HG02623 (cell line): ENCODE measurements at regions not wholly inside any gene's neighbourhood (a gene's known extent, or its start where the extent isn't known, plus 50 kb on each side); places are given as distances from the start of the nearest gene placed in this dataset.
"Not testable (repeated sequence)": the region's sequence is repeated elsewhere in the genome, so short reads cannot be mapped to it uniquely, and the experiment has no call there.

Experiments
- ATAC-seq: cut with Tn5 transposase; IDR thresholded peaks from one replicate; pipeline ENCODE4 v1.9.1; 2021; ENCODE audit warnings: moderate library complexity; ENCODE audit not compliant: unreplicated experiment

DNA sequence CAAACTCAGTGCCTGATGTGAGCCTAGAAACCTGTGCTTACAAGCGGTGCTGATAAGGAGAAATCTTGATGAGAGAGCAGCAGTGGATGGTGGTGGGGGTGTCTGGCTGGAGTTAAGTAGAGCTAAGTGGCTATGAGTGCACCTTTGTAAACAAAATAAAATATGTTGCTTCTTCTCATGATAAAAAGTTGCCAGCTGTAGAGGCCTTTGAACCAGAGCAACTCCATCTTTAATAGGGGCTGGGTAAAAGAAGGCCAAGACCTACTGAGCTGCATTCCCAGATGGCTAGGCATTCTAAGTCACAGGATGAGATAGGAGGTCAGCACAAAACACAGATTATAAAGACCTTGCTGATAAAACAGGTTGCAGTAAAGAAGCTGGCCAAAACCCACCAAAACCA, 107.6 kb upstream of the FAM3C start:
- ATAC-seq = no peak

DNA sequence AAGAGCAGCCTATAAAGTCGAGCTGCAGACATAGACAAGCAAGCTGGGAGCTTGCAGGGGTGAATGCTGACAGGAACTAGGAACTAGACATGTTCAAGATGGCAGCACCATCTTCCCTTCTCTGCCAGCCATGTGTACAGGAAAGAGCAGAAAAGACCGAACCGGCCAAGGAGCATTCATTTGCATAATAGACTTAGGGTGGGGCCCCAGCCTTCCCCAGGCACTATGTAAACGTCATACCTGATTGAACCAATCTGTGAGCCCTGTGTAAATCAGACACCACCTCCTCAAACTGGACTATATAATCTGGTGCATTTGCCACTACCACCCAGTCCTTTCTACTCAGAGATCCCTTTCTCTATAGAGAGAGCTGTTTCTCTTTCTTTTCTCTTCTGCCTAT, 106.9 kb upstream of the FAM3C start:
- ATAC-seq = no peak

DNA sequence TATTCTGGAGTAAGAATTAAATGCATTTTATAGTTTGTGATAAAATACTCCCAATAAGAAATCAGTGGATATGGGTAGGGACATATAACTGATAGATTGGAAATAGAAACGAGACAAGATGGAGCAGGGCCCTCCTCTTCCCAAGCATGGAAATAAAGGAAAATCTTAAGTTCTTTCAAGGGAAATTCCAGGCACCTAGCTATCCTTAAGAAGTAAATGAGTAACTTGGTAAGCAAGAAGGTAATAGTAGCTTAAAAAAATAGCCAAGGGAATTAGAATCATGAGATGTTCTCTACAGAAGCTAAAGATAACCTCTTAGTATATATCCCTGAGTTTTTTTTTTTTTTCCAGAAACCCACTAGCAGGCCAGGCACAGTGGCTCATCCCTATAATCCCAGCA, 105.5 kb upstream of the FAM3C start:
- no peak for ATAC-seq

DNA sequence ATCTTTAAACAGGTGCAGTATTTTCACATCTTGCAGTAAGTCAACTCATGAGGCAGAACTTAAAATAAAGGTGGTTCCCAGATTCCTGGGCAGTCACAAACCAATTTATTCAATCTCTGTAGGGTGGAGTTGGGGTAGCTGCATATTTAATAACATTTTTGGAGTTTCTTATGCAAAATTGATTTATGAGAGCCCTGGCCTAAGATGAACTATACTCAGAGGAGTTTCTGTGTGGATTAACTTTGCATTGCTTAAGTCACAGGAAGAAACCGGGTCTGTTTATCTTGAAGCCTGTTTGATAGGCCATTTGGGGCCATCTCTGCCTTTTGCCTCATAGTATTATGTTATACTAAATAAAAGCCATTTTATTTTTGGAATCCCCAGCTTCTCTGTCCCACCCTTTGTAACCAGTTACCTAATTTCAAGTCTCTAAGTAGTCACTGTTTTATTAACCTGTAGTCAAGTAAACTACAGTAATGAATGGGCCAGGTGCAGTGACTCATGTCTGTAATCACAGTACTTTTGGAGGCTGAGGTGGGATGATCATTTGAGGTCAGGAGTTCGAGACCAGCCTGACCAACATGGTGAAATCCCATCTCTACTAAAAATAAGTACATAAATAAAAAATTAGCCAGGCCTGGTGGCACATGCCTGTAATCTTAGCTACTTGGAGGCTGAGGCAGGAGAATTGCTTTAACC, 104.4 kb upstream of the FAM3C start:
- ATAC-seq = no peak

DNA sequence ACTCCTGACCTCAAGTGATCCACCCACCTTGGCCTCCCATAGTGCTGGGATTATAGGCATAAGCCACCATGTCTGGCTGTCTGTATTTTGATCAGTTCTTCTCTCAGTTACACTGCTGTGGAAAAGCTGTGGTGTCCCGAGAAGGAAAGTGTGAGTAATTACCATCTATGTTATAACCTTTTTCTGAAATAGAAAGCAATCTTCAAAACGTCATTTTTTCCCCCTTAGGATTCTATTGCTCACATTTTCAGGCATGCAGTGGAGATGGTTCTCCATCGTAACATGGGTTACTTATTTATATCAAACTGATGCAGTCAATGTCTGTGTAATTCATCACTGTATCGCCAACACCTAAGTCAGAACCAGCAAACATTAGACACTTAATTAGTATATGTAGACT, 103.5 kb upstream of the FAM3C start:
- no peak for ATAC-seq

DNA sequence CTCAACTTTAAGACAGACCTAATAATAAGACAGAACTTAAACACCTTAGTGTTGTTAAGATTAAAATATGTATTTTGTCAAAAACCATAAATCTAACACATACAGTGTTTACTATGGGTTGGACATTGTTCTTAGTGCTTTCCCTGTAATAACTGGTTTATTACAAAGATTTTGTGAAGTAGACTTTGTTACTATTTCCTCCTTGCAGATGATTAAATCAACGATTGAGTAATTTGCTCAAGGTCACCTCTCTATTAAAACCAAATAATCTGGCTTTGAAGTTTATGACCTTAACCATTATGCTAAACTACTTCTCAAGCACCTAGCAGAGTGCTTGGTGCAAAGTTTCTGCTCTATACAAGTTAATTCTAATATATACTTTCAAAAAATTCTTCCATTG, 102.7 kb upstream of the FAM3C start:
- no peak for ATAC-seq

DNA sequence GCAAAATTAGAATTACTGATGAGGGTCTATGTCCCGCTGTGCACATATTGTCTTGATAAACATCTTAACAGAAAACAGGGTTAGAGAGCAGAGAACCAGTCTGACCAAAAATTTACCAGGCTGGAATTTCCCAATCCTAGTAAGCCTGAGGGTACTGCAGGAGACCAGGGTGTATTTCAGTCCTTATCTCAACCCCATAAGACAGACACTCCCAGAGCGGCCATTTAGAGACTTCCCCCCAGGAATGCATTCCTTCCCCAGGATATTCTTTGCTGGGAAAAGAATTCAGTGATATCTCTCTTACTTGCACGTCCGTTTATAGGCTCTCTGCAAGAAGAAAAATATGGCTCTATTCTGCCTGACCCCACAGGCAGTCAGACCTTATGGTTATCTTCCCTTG, 101.4 kb upstream of the FAM3C start:
- not testable (repeated sequence) for ATAC-seq

DNA sequence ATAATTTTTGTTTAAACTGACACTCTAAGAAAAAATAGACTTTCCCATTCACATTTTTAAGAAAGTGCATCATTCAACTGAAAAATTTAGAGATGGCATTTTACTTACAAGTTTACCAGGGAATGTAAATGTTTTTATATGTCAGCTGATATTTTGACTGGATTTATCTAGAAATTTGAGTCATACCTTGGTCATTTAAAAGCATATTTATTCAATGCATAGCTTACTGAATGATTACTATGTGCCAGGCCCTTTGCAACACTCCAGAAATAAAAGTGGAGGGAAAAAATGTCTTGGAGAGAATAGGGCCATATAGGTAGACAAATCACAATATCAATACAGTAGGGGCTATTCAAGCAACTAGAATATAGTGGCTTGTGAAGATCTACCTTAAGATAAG, 98.4 kb upstream of the FAM3C start:
- no peak for ATAC-seq

DNA sequence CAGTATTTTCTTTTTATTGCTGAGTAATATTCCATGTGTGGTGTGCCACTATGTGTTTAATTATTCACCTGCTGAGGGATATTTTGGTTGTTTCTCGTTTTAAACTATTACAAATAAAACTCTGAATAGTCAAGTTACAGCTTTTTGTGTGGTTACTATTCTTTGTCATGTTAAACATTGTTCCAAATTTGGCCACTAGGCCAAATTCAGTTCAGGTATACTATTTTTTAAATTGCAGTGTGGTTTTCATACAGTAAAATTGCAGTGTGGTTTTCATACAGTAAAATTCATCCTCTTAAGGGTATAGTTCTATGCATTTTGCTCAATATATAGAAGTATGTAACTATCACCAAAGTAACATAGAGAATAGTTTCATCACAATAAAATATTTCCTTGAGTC, 97.4 kb upstream of the FAM3C start:
- ATAC-seq = no peak

DNA sequence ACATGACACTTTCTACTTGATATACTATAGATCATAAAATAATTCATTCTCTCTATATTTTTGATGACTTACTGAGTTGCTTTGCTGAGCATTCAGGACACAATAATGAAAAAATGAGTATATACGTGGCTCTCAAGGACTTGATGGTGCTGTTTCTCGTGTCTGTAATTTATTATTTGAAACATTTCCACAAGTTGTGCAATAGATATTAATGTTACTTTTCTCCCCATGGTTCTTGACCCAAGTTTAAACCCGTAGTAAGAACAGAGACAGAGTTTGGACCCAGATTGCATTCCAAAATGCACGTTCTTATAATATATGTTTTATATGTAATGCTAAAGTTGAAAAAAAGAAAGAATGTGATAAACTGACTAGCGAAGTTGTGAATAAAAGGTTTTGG, 94.2 kb upstream of the FAM3C start:
- ATAC-seq = no peak

DNA sequence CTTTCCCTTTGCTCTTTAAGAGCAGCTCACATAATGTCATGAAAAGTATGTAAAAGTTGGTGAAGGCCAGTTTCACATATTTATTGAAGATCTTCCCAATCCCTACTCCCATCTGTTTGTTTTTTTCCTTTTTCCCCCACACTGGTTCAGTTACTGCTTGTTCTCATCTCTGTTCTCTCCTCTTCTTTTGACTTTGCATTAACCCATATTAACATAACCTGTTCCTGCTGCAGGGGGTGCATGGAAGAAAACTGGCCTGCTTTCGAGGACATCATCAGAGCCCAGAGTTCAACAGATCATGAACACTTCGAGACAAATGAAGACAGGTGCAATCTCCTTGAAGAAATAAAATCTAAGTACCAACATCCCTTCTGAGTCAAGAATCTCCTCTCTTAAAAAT, 93.3 kb upstream of the FAM3C start:
- no peak for ATAC-seq

DNA sequence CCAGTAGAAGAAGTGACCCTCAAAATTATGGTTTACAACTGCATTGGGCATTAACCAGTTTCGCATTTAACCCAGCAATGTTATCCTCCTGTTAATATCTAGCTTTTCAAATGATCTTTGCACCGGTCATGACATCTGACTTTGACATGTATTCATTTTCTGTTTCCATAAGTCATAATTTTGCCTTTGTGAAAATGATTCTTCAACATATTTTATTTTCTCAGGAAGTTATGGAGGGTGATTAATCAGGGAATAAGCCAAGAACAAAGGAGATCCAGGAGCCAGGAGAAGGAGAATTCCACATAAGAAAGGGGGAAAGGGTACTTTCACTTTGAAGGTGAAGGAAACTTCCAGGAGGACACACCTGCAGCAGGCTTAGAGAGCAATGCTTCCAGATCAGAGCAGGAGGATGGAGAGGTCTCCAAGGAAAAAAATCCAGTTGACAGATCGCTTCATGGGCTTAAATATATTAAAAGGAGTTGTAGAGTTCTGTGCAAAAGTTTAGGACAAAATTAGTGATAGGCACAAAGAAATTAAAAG, 92.1 kb upstream of the FAM3C start:
- no peak for ATAC-seq

DNA sequence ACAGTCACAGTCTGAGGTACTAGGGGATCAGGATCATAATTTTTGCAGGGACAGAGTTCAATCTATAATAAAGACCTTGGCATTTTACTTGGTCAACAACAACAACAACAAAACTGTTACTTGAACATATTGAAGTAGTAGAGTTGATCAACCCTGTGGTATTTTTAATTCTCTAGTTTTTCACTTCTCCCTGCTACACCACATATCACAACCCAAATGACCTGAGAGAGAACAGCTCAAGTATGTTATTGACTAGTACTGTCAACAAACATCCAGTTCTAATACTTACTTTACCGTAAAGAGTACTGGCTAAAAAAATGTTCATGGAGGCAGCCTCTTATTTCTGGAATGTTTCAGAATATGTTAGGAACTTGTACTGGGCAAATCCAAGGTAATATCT, 90.5 kb upstream of the FAM3C start:
- no peak for ATAC-seq

DNA sequence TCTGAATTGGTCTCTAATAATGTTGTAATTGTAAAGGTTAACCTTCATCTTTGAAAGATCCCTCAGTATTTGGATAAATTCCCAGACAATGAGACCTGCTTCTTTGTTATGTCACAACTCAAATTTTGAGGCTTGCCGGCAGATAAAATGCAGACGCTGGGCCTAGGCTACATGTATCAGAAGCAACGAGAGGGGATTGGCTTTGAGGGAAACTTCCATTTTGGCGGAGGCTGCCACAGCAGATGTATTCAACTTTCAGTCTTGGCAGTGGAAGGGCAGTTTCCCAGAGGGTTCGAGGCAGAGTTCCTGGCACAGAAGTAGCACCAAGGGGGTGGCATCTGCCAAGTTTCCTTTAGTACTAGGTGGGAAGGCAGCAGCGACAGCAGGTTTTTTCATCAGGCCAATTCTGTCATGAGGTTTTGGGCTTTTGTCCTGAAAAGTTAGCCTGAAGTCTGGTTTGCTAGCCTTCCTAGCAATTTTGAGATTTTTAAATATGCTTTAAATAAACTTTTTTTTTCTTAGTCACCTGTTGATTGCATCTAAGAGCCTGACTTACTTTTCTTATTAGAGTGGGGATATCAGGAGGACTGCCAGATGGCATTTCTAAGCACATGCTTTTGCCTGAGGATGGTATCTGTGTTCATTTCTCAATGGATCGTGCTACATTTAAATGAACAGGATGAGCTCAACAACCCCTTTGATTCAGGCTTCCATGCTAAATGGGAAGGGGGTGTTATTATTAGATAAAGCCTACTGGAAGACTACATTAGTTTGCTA, 89.5 kb upstream of the FAM3C start:
- ATAC-seq = no peak

DNA sequence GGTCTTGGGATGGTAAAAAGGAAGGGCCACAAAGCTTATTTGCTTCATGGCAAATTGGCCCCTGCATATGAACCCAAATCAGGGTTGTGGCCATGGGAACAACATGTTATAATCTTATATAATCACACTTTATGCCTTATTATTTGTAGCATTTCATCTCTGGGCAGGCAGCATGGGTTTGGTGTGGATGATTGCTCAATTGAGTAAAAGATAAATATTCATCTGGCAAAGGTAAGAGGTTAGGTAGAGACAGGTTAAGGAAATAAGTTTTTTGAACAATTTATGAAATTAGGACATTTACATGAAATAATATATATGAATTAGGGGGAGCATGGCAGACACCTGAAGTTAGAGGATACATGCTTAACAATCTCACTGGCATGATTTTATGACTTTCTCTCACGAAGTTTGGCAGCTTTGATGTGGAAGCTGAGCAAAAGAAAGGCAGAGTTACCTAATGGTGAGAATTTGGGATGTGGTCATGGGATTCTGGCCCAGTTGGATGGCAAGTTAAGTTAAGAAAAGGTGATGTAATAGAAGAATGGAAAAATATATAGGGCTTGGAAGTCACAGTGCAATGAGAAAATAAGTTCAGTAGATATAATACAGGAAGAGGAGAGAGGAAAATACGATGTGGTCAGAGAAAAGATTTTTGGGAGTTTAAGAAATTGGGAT, 88.1 kb upstream of the FAM3C start:
- ATAC-seq = no peak

DNA sequence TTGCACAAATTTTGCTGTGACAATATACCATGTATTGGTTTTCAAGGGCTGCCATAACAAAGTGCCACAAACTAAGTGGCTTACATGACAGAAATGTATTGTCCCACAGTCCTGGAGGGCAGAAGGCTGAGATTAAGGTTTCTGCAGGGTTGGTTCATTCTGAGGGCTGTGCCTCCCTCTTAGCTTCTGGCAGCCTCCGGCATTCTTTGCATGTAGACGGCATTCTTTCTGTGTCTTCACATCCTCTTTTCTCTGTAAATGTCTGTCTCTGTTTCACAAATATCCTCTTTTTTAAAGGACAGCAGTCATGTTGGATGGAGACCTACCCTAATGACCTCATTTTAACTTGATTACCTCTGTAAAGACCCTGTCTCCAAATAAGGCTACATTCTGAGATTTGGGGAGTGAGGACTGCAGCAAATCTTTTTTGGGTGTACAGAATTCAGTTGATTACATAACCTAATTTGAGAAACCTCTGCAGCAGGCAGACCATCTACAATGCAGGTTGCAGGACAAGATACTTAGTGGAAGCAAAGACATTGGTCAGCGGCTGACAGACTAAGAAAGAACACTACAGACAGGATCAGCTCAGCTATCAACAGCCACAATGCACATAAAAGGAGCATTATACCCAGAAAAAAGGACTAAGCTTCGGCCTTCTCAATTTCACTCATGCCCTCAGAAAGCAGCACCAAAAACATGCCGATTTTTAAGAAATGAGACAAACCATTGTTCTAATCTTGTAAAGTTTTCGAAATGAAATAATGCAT, 84.6 kb upstream of the FAM3C start:
- ATAC-seq = no peak

DNA sequence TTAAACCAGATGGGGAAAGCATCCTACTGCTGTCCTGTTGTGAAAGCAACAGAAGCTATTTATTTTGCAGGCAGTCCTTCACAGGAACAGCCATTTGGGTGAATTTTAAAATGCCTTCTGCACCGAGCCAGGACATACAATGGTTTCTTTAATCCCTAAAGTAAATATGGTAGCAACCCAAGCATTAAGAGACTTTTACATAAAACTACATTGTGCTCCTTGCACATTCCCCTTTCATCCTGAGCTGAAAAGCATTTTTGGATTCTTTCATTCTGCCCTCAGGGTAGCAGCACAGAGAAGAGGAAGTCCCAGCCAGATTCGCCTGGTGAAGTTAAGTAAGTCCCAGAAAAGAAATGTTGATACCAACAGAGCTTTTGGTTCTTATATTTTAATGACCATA, 84.0 kb upstream of the FAM3C start:
- ATAC-seq = no peak

DNA sequence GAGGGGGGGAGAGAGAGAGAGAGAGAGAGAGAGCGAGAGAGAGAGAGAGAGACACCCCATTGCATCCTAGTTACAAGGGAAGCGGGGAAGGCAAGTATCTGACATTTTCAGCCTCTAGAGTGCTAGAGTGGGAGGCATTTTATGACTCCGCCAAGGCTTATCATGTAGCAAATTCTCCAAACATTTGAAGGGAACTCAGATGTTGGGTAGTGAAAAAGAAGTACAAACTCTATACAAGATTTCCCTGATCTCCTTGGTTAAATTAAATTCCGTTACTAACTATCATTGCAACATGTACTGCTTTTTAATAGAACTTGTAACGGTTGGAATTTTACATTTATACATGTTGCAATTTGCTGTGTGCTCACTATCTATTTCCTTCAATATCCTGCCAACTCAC, 83.4 kb upstream of the FAM3C start:
- ATAC-seq = no peak

DNA sequence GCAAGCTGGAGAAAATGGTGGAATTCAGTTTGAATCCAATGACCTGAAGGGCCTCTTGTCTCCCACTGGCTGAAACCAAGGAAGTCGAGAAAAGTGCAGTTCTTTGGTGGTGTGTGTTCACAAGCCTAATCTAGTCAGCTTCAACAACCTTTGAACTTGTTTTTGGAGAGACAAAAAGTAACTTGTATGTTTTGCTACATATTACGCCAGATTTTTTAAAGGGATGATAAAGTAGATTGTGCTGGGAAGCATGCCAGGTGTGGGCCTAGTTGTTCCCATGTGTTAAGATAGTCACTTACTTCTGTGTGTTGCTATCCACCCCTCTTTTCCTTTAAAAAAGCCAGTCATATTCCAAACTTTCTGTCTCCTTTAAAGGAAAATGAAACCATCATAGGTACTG, 79.7 kb upstream of the FAM3C start:
- ATAC-seq = no peak

DNA sequence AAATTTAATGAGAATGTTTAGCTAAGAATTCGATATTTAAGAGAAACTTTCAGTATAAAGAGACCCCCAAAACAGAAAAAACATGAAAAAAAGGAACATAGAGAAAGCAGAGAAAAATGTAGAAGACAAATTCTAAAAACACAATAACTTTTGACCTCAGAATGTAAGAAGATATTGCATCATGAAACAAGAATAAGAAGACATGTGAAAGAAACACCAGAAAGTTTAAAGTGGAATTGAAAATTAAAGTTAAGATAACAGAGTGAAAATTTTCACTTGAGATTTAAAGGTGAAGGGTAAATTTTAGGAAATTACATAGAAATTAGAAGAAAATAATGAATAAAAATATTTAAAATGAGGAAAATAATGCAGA, 78.2 kb upstream of the FAM3C start:
- no peak for ATAC-seq

DNA sequence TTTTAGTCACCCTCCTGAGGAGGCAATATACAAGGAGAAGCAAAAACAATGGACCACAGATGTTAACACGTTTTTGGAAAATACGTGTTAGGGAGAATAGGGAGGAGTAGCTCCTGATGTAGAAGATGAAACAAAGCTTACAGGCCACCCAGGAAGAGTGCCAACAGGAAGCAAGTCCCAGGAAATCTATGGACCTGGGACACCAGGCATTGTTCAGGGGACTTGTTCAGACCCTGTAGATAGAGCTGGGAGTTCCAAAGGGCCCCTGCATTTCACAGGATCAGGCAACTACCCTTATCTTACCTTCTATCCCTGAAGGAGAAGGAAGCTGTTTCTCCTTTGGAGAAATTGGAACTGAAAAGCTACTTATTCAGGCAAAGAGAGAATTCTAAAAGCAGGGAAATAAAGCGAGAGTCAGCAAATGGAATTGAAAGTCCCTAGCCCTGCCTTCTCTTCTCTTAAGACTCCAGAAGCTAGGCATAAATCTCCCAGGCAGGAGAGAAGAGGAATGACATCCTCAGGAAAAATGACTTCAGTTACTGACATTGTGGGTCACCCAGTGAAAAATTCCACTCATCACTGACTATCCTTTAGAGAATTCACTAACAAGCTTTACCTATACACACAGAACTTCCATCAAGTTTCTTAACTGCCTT, 77.7 kb upstream of the FAM3C start:
- ATAC-seq = no peak
